ENCODE measurements at regions not wholly inside any gene's neighbourhood (a gene's known extent, or its start where the extent isn't known, plus 50 kb on each side); places are given as distances from the start of the nearest gene placed in this dataset.

GRCh38 chr2:206220997-206221396, 53.5 kb upstream of the ZDBF2 start:
- TF ChIP-seq CTCF (IDR thresholded peaks at IDR 0.05; ENCODE audit: low read depth, low read length), result no peak
- DNase-seq (ENCODE audit: extremely low read depth, low read depth), result no peak

Measured in AG09319 (cell line).